ENCODE measurements at regions not wholly inside any gene's neighbourhood (a gene's known extent, or its start where the extent isn't known, plus 50 kb on each side); places are given as distances from the start of the nearest gene placed in this dataset.
"Not testable (repeated sequence)": the region's sequence is repeated elsewhere in the genome, so short reads cannot be mapped to it uniquely, and the experiment has no call there.

GRCh38 chr10:94091649-94092048 is 97.9 kb downstream of the PLCE1 start:
- no peak for DNase-seq

GRCh38 chr10:94092848-94093247 is 99.1 kb downstream of the PLCE1 start:
- DNase-seq = no peak

GRCh38 chr10:94093286-94093905 is 99.7 kb downstream of the PLCE1 start:
- no peak for DNase-seq

GRCh38 chr10:94094540-94094939 is 100.8 kb downstream of the PLCE1 start:
- DNase-seq = no peak

GRCh38 chr10:94097656-94098055 is 103.9 kb downstream of the PLCE1 start:
- DNase-seq = no peak

- no peak for DNase-seq
Measured at GRCh38 chr10:94098896-94099295, 105.2 kb downstream of the PLCE1 start.

GRCh38 chr10:94101894-94102293 is 108.2 kb downstream of the PLCE1 start:
- DNase-seq = no peak

- DNase-seq = no peak
Measured at GRCh38 chr10:94102436-94102835, 108.7 kb downstream of the PLCE1 start.

GRCh38 chr10:94103192-94103591 is 109.5 kb downstream of the PLCE1 start:
- no peak for DNase-seq

- no peak for DNase-seq
Measured at GRCh38 chr10:94103801-94104221, 110.1 kb downstream of the PLCE1 start.

GRCh38 chr10:94104316-94105000 is 110.7 kb downstream of the PLCE1 start:
- no peak for DNase-seq

GRCh38 chr10:94105226-94105625 is 111.5 kb downstream of the PLCE1 start:
- no peak for DNase-seq

- no peak for DNase-seq
Measured at GRCh38 chr10:94107191-94107590, 113.5 kb downstream of the PLCE1 start.

- DNase-seq = no peak
Measured at GRCh38 chr10:94108200-94108599, 114.5 kb downstream of the PLCE1 start.

GRCh38 chr10:94111367-94111766 is 117.6 kb downstream of the PLCE1 start:
- no peak for DNase-seq

GRCh38 chr10:94112321-94112720 is 118.6 kb downstream of the PLCE1 start:
- DNase-seq = no peak

- no peak for DNase-seq
Measured at GRCh38 chr10:94115725-94116124, 122.0 kb downstream of the PLCE1 start.

- no peak for DNase-seq
Measured at GRCh38 chr10:94116848-94117247, 123.1 kb downstream of the PLCE1 start.

- no peak for DNase-seq
Measured at GRCh38 chr10:94122211-94122610, 128.5 kb downstream of the PLCE1 start.

- no peak for DNase-seq
Measured at GRCh38 chr10:94123258-94123995, 129.7 kb downstream of the PLCE1 start.

- not testable (repeated sequence) for DNase-seq
Measured at GRCh38 chr10:94124147-94124546, 130.4 kb downstream of the PLCE1 start.

- not testable (repeated sequence) for DNase-seq
Measured at GRCh38 chr10:94125268-94125667, 131.5 kb downstream of the PLCE1 start.

- DNase-seq = no peak
Measured at GRCh38 chr10:94125856-94126255, 132.1 kb downstream of the PLCE1 start.
